ENCODE measurements at regions not wholly inside any gene's neighbourhood (a gene's known extent, or its start where the extent isn't known, plus 50 kb on each side); places are given as distances from the start of the nearest gene placed in this dataset.

GRCh38 chr2:145095641-145096435 is 575.9 kb upstream of the ZEB2 start:
- Histone ChIP-seq H3K9me3 (ENCODE audit: severe bottlenecking) (no peaks in the 10 kb centered on the region), H3K4me3 (ENCODE audit: low read depth, low read length) (no peak overlapping the region), H3K27me3 (ENCODE audit: insufficient read depth, low read depth, severe bottlenecking) (no peaks in the 10 kb centered on the region), H3K36me3 (no peaks in the 10 kb centered on the region), H3K27ac (no peak overlapping the region)
- no peak for DNase-seq
- TF ChIP-seq CTCF (IDR thresholded peaks at IDR 0.05; ENCODE audit: low read depth, low read length), result no peak

- TF ChIP-seq CTCF (IDR thresholded peaks at IDR 0.05; ENCODE audit: low read depth, low read length), result no peak
- H3K36me3 ChIP-seq, result no peaks in the 10 kb centered on the region
- H3K27ac ChIP-seq, result no peak overlapping the region
- H3K4me3 ChIP-seq (ENCODE audit: low read depth, low read length), result no peak overlapping the region
- no peak for DNase-seq
- no peaks in the 10 kb centered on the region for H3K27me3 ChIP-seq (ENCODE audit: insufficient read depth, low read depth, severe bottlenecking)
- no peaks in the 10 kb centered on the region for H3K9me3 ChIP-seq (ENCODE audit: severe bottlenecking)
Observed at GRCh38 chr2:145094370-145094769, 574.5 kb upstream of the ZEB2 start.

GRCh38 chr2:145091967-145092366 is 572.0 kb upstream of the ZEB2 start:
- no peak for DNase-seq
- TF ChIP-seq CTCF (IDR thresholded peaks at IDR 0.05; ENCODE audit: low read depth, low read length), result no peak
- Histone ChIP-seq H3K9me3 (ENCODE audit: severe bottlenecking) (no peaks in the 10 kb centered on the region), H3K4me3 (ENCODE audit: low read depth, low read length) (no peak overlapping the region), H3K27me3 (ENCODE audit: insufficient read depth, low read depth, severe bottlenecking) (no peaks in the 10 kb centered on the region), H3K27ac (no peak overlapping the region), H3K36me3 (no peaks in the 10 kb centered on the region)

GRCh38 chr2:145090841-145091761 is 571.2 kb upstream of the ZEB2 start:
- Histone ChIP-seq H3K4me3 (ENCODE audit: low read depth, low read length) (no peak overlapping the region), H3K27me3 (ENCODE audit: insufficient read depth, low read depth, severe bottlenecking) (no peaks in the 10 kb centered on the region), H3K36me3 (no peaks in the 10 kb centered on the region), H3K9me3 (ENCODE audit: severe bottlenecking) (no peaks in the 10 kb centered on the region), H3K27ac (no peak overlapping the region)
- no peak for TF ChIP-seq CTCF (IDR thresholded peaks at IDR 0.05; ENCODE audit: low read depth, low read length)
- DNase-seq, result no peak

- H3K27ac ChIP-seq, result no peak overlapping the region
- TF ChIP-seq CTCF (IDR thresholded peaks at IDR 0.05; ENCODE audit: low read depth, low read length), result no peak
- no peaks in the 10 kb centered on the region for H3K36me3 ChIP-seq
- no peaks in the 10 kb centered on the region for H3K9me3 ChIP-seq (ENCODE audit: severe bottlenecking)
- peak; percentile 27 for DNase-seq
- H3K4me3 ChIP-seq (ENCODE audit: low read depth, low read length), result no peak overlapping the region
- H3K27me3 ChIP-seq (ENCODE audit: insufficient read depth, low read depth, severe bottlenecking), result no peaks in the 10 kb centered on the region
Observed at GRCh38 chr2:145088756-145089155, 568.8 kb upstream of the ZEB2 start.

All from WERI-Rb-1 (cell line).